ENCODE measurements at regions not wholly inside any gene's neighbourhood (a gene's known extent, or its start where the extent isn't known, plus 50 kb on each side); places are given as distances from the start of the nearest gene placed in this dataset.

- Histone ChIP-seq H4K8ac (ENCODE audit: extremely low read depth, insufficient read depth, low read length) (no peak overlapping the region), H3K4me2 (ENCODE audit: insufficient read depth in 1 of 2, low read depth in 2 of 2, low read length in 2 of 2) (no peak overlapping the region), H3K36me3 (ENCODE audit: control insufficient read depth in 2 of 4, insufficient read depth in 4 of 4, low read length in 3 of 4) (no peaks in the 10 kb centered on the region), H4K5ac (ENCODE audit: insufficient read length, low read depth, low read length) (no peak overlapping the region), H3K27me3 (replicated peaks in 1 of 4; ENCODE audit: control insufficient read depth in 3 of 4, extremely low read depth in 1 of 4, insufficient read depth in 3 of 4, low read length in 3 of 4) (no peaks in the 10 kb centered on the region), H3K27ac (ENCODE audit: low read depth, low read length) (no peak overlapping the region), H3K9ac (replicated peaks in 1 of 4; ENCODE audit: extremely low read depth in 1 of 4, low read depth in 3 of 4, low read length in 3 of 4) (no peak overlapping the region), H3K79me2 (ENCODE audit: control insufficient read depth in 1 of 2, insufficient read depth in 2 of 2, low read length in 2 of 2) (no peaks in the 10 kb centered on the region), H3K9me3 (ENCODE audit: insufficient read depth in 2 of 2, low read depth in 1 of 2, low read length in 1 of 2) (no peaks in the 10 kb centered on the region; a peak in 1 of 4 replicates), H2AFZ (ENCODE audit: low read length) (no peak overlapping the region), H2BK15ac (ENCODE audit: low read length) (no peak overlapping the region), H2BK12ac (ENCODE audit: low read depth, low read length) (no peak overlapping the region), H3K23ac (ENCODE audit: insufficient read length) (no peak overlapping the region), H3K4me1 (replicated peaks in 1 of 4; ENCODE audit: control insufficient read depth in 3 of 4, insufficient read depth in 4 of 4, low read length in 3 of 4) (no peaks in the 10 kb centered on the region), H2BK20ac (ENCODE audit: low read length) (no peak overlapping the region), H4K20me1 (replicated peaks in 1 of 2; ENCODE audit: control insufficient read depth in 1 of 2, insufficient read depth in 2 of 2, low read length in 2 of 2) (no peaks in the 10 kb centered on the region), H2BK5ac (ENCODE audit: low read depth, low read length) (no peak overlapping the region), H3K56ac (replicated peaks; ENCODE audit: insufficient read length, low read depth, low read length) (no peak overlapping the region), H3K18ac (ENCODE audit: extremely low read depth, low read length) (no peak overlapping the region), H4K91ac (replicated peaks; ENCODE audit: insufficient read length, low read length) (no peak overlapping the region), H3K23me2 (ENCODE audit: low read depth, low read length) (no peaks in the 10 kb centered on the region), H2BK120ac (replicated peaks; ENCODE audit: low read depth, low read length) (no peak overlapping the region), H3K4me3 (ENCODE audit: extremely low read depth in 1 of 4, insufficient read depth in 2 of 4, low read depth in 3 of 4, low read length in 4 of 4) (no peak overlapping the region), H3K4ac (replicated peaks; ENCODE audit: insufficient read length, low read depth, low read length) (no peak overlapping the region), H2AK5ac (ENCODE audit: low read depth, low read length) (no peak overlapping the region), H3K79me1 (ENCODE audit: low read depth, low read length) (no peaks in the 10 kb centered on the region), H3K14ac (ENCODE audit: insufficient read length) (no peak overlapping the region)
- ChIA-PET POLR2A (ENCODE audit: partially characterized antibody) (no interaction called here), CTCF (ENCODE audit: partially characterized antibody) (interaction anchor here (1.3 to 1.6 kb wide), 2 partner anchors 15 to 36 kb away, joined by 3 to 4 read pairs; no protein-coding TSS in a partner anchor)
- no peak for DNase-seq (ENCODE audit: low read depth in 1 of 2, low spot score in 2 of 2)
- 88% methylated on average over 4 of the region's 4 CpGs; no CpG with 5 or more reads in 1 of the 2 experiments for WGBS, 2 experiments (ENCODE audit: extremely low coverage in 1 of 2, insufficient coverage in 1 of 2, insufficient read length in 1 of 2, insufficient replicate concordance in 2 of 2, low coverage in 1 of 2, low lambda C conversion rate in 2 of 2, missing lambda C conversion rate in 1 of 2)
- no peak for FAIRE-seq
- no peak for TF ChIP-seq CBX8 (IDR thresholded peaks at IDR 0.05; ENCODE audit: borderline replicate concordance, low read depth, low read length)
- TF ChIP-seq TBP (IDR thresholded peaks at IDR 0.05; ENCODE audit: low read depth, low read length), result no peak
- TF ChIP-seq CTCF (IDR thresholded peaks at IDR 0.05; ENCODE audit: control extremely low read depth in 1 of 3, insufficient read depth in 1 of 3, low read depth in 1 of 3, low read length in 3 of 3), result no peak
- no peak for TF ChIP-seq JUN (IDR thresholded peaks at IDR 0.05; ENCODE audit: low read depth, low read length)
- no peak for TF ChIP-seq E2F6 (IDR thresholded peaks at IDR 0.05)
- TF ChIP-seq SIRT6 (IDR thresholded peaks at IDR 0.05; ENCODE audit: low read length), result no peak
- TF ChIP-seq POU5F1 (IDR thresholded peaks at IDR 0.05; ENCODE audit: low read depth, low read length), result no peak
- no peak for TF ChIP-seq USF2 (IDR thresholded peaks at IDR 0.05; ENCODE audit: low read length)
- no peak for TF ChIP-seq ZNF274 (IDR thresholded peaks at IDR 0.05; ENCODE audit: borderline replicate concordance, extremely low read depth, low read length)
- no peak for TF ChIP-seq JUND (IDR thresholded peaks at IDR 0.05; ENCODE audit: low read length)
- no peak for TF ChIP-seq CTBP2 (IDR thresholded peaks at IDR 0.05; ENCODE audit: borderline replicate concordance, insufficient read depth, insufficient read length, low read length)
Observed at GRCh38 chr5:61775901-61776300, 443.8 kb downstream of the ZSWIM6 start.
